GM23338 (cell line): ENCODE measurements at regions not wholly inside any gene's neighbourhood (a gene's known extent, or its start where the extent isn't known, plus 50 kb on each side); places are given as distances from the start of the nearest gene placed in this dataset.

ENCODE experiments used
- CREB1 ChIP-seq: fragments of 250-450 bp; sonication (Bioruptor Pico); IDR thresholded peaks from 2 replicates; pipeline ENCODE4 v1.5.0; 2020; ENCODE audit warnings: low read depth, mild to moderate bottlenecking, moderate library complexity
- EZH2 ChIP-seq: fragments of 200-600 bp; sonication (generic); IDR thresholded peaks from one replicate; pipeline ENCODE4 v1.8.0; 2017; ENCODE audit warnings: antibody characterized with exemption, mild to moderate bottlenecking, low read depth; ENCODE audit not compliant: unreplicated experiment
- EZH2phosphoT487 ChIP-seq: fragments of 200-600 bp; sonication (generic); IDR thresholded peaks from one replicate; pipeline ENCODE4 v1.8.1; 2018; ENCODE audit warnings: antibody characterized with exemption; ENCODE audit not compliant: unreplicated experiment
- POLR2AphosphoS5 ChIP-seq: IDR thresholded peaks from 2 replicates; pipeline ENCODE4 v1.6.1; 2016; ENCODE audit warnings: antibody characterized with exemption, low read depth
- REST ChIP-seq: IDR thresholded peaks from one replicate; pipeline ENCODE4 v1.6.1; 2018; ENCODE audit warnings: antibody characterized with exemption; ENCODE audit not compliant: unreplicated experiment
- ZNF114 ChIP-seq: fragments of 250-450 bp; sonication (Bioruptor Pico); IDR thresholded peaks from 2 replicates; pipeline ENCODE4 v1.5.0; 2020; ENCODE audit warnings: mild to moderate bottlenecking, moderate library complexity
- TF ChIP-seq, protein P1 (sequence below), 2 experiments: fragments of 200-600 bp in 1 of 2; sonication (generic) in 1 of 2; conservative IDR thresholded peaks; 2 replicates each; pipeline versions ENCODE4 v1.5.1 to v1.6.1; 2016 to 2017; ENCODE audit warnings: antibody characterized with exemption in 2 of 2, low read depth in 2 of 2, mild to moderate bottlenecking in 2 of 2, moderate library complexity in 1 of 2

DNA sequence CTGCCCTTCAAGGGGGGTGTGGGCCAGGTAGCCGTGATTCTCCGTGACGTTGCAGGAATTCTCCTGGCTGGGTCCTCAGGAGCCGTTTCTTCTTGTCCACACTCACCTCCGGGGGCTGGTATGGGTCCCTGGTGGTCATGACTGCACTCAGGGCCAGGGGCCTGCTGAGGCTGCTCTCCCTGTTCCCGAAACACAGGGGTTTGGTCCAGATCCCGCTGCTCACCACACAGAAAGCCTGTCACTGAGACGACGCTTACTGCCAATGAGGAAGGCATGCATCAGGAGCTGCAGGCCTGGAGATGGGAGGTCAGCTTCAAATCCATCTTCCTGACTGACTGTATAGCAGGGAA, 160.7 kb downstream of the RTP5 start:
- no peak for TF ChIP-seq EZH2
- TF ChIP-seq, protein P1, sequence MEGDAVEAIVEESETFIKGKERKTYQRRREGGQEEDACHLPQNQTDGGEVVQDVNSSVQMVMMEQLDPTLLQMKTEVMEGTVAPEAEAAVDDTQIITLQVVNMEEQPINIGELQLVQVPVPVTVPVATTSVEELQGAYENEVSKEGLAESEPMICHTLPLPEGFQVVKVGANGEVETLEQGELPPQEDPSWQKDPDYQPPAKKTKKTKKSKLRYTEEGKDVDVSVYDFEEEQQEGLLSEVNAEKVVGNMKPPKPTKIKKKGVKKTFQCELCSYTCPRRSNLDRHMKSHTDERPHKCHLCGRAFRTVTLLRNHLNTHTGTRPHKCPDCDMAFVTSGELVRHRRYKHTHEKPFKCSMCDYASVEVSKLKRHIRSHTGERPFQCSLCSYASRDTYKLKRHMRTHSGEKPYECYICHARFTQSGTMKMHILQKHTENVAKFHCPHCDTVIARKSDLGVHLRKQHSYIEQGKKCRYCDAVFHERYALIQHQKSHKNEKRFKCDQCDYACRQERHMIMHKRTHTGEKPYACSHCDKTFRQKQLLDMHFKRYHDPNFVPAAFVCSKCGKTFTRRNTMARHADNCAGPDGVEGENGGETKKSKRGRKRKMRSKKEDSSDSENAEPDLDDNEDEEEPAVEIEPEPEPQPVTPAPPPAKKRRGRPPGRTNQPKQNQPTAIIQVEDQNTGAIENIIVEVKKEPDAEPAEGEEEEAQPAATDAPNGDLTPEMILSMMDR (conservative IDR thresholded peaks at IDR 0.05; ENCODE audit: low read depth in 2 of 2): no peak
- TF ChIP-seq REST: no peak
- TF ChIP-seq EZH2phosphoT487: no peak
- TF ChIP-seq ZNF114 (CRISPR knock-in tag): no peak
- TF ChIP-seq POLR2AphosphoS5: no peak
- TF ChIP-seq CREB1 (CRISPR knock-in tag): no peak
